ENCODE measurements at regions not wholly inside any gene's neighbourhood (a gene's known extent, or its start where the extent isn't known, plus 50 kb on each side); places are given as distances from the start of the nearest gene placed in this dataset.

DNA sequence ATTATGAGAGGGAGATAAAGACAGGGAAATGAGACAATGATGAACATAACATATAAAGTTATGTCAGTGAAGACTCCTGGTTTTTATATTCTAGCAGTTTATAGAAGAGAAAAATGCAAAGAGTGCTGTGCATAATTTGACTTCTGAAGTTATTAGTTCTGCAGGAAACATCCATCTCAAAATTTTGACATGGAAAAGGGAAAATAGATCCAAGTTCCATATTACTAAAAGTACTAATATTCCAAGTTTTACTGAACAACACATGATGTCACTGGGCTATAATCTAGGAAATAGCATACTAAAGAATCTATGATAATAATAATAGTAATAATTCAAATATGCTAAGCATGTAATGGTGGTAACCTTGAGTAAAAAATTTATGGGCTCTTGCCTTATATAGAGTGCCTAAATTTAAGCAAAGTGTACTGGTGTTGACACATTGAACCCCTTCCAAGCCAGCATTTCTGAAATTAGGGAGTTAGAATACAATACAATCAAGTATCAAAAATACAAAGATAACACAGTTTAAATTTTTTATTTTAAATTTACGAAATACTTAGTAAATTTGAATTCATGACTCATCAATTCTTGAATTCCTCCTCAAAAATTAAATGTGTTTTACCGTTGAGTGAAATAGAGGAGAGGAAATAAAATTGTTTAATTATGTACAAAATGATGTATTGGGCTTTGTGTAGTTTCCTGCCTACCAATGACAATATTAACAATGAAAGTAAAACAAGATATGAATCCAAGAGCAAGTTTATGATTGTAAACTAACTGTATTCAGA, 102.8 kb upstream of the KCND2 start:
- H3K36me3 ChIP-seq (ENCODE audit: control insufficient read depth in 4 of 4, insufficient read depth in 4 of 4, low read length in 4 of 4): no peaks in the 10 kb centered on the region
- H3K27ac ChIP-seq (ENCODE audit: low read depth in 1 of 2, low read length in 1 of 2): no peak overlapping the region
- ATAC-seq (ENCODE audit: insufficient read depth, low FRiP score) (no peak), DNase-seq (no peak)
- no peak overlapping the region for H3K9ac ChIP-seq (ENCODE audit: insufficient read depth in 1 of 2, low read length in 2 of 2)
- H3K4me3 ChIP-seq: no peak overlapping the region
- no peaks in the 10 kb centered on the region for H3K27me3 ChIP-seq (ENCODE audit: control insufficient read depth in 3 of 3, insufficient read depth in 3 of 3, low read length in 2 of 3)
- no peaks in the 10 kb centered on the region for H3K4me1 ChIP-seq (ENCODE audit: control insufficient read depth in 5 of 5, insufficient read depth in 5 of 5, low read length in 5 of 5)
- TF ChIP-seq, protein P1, sequence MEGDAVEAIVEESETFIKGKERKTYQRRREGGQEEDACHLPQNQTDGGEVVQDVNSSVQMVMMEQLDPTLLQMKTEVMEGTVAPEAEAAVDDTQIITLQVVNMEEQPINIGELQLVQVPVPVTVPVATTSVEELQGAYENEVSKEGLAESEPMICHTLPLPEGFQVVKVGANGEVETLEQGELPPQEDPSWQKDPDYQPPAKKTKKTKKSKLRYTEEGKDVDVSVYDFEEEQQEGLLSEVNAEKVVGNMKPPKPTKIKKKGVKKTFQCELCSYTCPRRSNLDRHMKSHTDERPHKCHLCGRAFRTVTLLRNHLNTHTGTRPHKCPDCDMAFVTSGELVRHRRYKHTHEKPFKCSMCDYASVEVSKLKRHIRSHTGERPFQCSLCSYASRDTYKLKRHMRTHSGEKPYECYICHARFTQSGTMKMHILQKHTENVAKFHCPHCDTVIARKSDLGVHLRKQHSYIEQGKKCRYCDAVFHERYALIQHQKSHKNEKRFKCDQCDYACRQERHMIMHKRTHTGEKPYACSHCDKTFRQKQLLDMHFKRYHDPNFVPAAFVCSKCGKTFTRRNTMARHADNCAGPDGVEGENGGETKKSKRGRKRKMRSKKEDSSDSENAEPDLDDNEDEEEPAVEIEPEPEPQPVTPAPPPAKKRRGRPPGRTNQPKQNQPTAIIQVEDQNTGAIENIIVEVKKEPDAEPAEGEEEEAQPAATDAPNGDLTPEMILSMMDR (IDR thresholded peaks at IDR 0.05; ENCODE audit: control extremely low read depth, extremely low read depth): no peak
- no peaks in the 10 kb centered on the region for H3K9me3 ChIP-seq (ENCODE audit: control insufficient read depth in 4 of 4, insufficient read depth in 3 of 4, low read length in 3 of 4)
- WGBS, 2 donors: 63 to 72% methylated on average over 2 of the region's 2 CpGs

DNA sequence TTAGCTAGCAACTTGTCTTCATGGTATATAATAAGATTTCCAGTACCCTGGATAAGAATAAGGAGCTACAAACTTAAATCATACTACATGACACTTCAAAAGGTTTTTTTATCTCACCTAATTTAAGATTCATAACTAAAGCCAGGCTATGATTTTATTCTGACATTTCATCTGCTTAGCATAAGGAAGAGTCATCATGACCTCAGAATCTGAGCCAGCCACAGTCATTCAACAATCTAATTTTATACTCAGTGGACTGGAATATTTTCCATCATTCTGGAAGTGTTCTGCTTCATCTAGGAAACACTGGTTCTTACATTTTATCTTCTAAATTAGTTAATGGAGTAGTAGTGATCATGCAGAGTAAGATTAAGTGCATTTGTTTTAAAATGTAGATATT, 102.1 kb upstream of the KCND2 start:
- H3K4me3 ChIP-seq: no peak overlapping the region
- H3K4me1 ChIP-seq (ENCODE audit: control insufficient read depth in 5 of 5, insufficient read depth in 5 of 5, low read length in 5 of 5): no peaks in the 10 kb centered on the region
- no peaks in the 10 kb centered on the region for H3K9me3 ChIP-seq (ENCODE audit: control insufficient read depth in 4 of 4, insufficient read depth in 3 of 4, low read length in 3 of 4)
- no peaks in the 10 kb centered on the region for H3K36me3 ChIP-seq (ENCODE audit: control insufficient read depth in 4 of 4, insufficient read depth in 4 of 4, low read length in 4 of 4)
- DNase-seq: peak in 1 of 3 donors; percentile 8
- H3K9ac ChIP-seq (ENCODE audit: insufficient read depth in 1 of 2, low read length in 2 of 2): no peak overlapping the region
- no peak for ATAC-seq (ENCODE audit: insufficient read depth, low FRiP score)
- no peak overlapping the region for H3K27ac ChIP-seq (ENCODE audit: low read depth in 1 of 2, low read length in 1 of 2)
- H3K27me3 ChIP-seq (ENCODE audit: control insufficient read depth in 3 of 3, insufficient read depth in 3 of 3, low read length in 2 of 3): no peaks in the 10 kb centered on the region
- TF ChIP-seq, protein P1 (IDR thresholded peaks at IDR 0.05; ENCODE audit: control extremely low read depth, extremely low read depth): no peak

DNA sequence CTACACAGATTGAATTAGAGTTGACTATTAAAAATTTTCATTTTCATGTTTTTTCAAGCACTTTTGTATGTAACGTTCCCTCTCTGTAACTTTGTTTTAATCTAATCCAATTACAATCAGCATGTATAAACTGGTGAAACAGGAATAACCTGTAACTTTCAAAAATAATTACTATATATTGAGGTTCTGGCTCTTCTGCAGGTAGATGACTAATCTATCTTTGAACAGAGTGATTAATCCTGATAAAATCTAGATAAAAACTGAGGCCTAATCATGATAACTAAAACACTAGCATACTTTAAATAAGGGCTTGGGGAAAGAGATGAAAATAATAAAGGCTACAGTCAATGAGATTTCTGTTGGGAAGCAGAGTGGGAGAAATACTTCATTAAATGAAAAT, 101.6 kb upstream of the KCND2 start:
- no peaks in the 10 kb centered on the region for H3K27me3 ChIP-seq (ENCODE audit: control insufficient read depth in 3 of 3, insufficient read depth in 3 of 3, low read length in 2 of 3)
- no peak for DNase-seq
- ATAC-seq (ENCODE audit: insufficient read depth, low FRiP score): no peak
- no peak overlapping the region for H3K9ac ChIP-seq (ENCODE audit: insufficient read depth in 1 of 2, low read length in 2 of 2)
- H3K9me3 ChIP-seq (ENCODE audit: control insufficient read depth in 4 of 4, insufficient read depth in 3 of 4, low read length in 3 of 4): no peaks in the 10 kb centered on the region
- TF ChIP-seq, protein P1 (IDR thresholded peaks at IDR 0.05; ENCODE audit: control extremely low read depth, extremely low read depth): no peak
- WGBS, 2 donors: 66 to 90% methylated on average over 1 of the region's 1 CpG
- no peaks in the 10 kb centered on the region for H3K36me3 ChIP-seq (ENCODE audit: control insufficient read depth in 4 of 4, insufficient read depth in 4 of 4, low read length in 4 of 4)
- H3K4me3 ChIP-seq: no peak overlapping the region
- H3K4me1 ChIP-seq (ENCODE audit: control insufficient read depth in 5 of 5, insufficient read depth in 5 of 5, low read length in 5 of 5): no peaks in the 10 kb centered on the region
- H3K27ac ChIP-seq (ENCODE audit: low read depth in 1 of 2, low read length in 1 of 2): no peak overlapping the region

DNA sequence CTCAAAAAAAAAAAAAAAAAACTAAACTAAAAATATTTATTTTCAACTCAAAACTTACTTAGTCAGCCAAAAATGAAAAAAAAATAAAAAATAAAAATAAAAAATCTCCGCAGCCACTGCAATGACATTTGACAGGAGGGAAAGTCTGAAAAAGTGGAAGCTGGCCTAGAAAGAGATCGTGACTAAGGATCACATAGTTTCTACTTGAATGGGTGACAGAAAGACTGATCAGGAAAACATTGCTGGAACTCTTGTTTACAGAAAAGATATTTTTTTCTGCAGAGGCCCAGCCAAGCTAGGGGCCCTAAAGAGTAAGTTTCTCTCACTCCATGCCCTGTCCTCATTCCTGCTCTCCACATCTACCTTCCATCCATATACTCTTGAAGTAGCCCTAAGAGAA, 92.8 kb upstream of the KCND2 start:
- no peak overlapping the region for H3K27ac ChIP-seq (ENCODE audit: low read depth in 1 of 2, low read length in 1 of 2)
- no peaks in the 10 kb centered on the region for H3K9me3 ChIP-seq (ENCODE audit: control insufficient read depth in 4 of 4, insufficient read depth in 3 of 4, low read length in 3 of 4)
- no peak overlapping the region for H3K4me3 ChIP-seq
- no peaks in the 10 kb centered on the region for H3K36me3 ChIP-seq (ENCODE audit: control insufficient read depth in 4 of 4, insufficient read depth in 4 of 4, low read length in 4 of 4)
- no peak overlapping the region for H3K9ac ChIP-seq (ENCODE audit: insufficient read depth in 1 of 2, low read length in 2 of 2)
- H3K27me3 ChIP-seq (ENCODE audit: control insufficient read depth in 3 of 3, insufficient read depth in 3 of 3, low read length in 2 of 3): no peaks in the 10 kb centered on the region
- WGBS, 2 donors: 77 to 81% methylated on average over 2 of the region's 2 CpGs
- ATAC-seq (ENCODE audit: insufficient read depth, low FRiP score) (no peak), DNase-seq (peak in 2 of 3 donors; percentile 4 to 24)
- no peaks in the 10 kb centered on the region for H3K4me1 ChIP-seq (ENCODE audit: control insufficient read depth in 5 of 5, insufficient read depth in 5 of 5, low read length in 5 of 5)
- TF ChIP-seq, protein P1 (IDR thresholded peaks at IDR 0.05; ENCODE audit: control extremely low read depth, extremely low read depth): no peak
